Panc1 (cell line): ENCODE measurements at regions not wholly inside any gene's neighbourhood (a gene's known extent, or its start where the extent isn't known, plus 50 kb on each side); places are given as distances from the start of the nearest gene placed in this dataset.

Source experiments
- ATAC-seq: fragments of 200-7000 bp; cut with Tn5 transposase; 2 replicates; pipeline ENCODE4 v1.9.1; 2020; ENCODE audit warnings: mild to moderate bottlenecking, moderate library complexity
- BruUV-seq: library from RNA; stranded (reverse); fragments of 400-500 nt; replicated peaks from 2 replicates; lab custom pipeline; 2021; lab: Mats Ljungman, UMichigan
- CTCF ChIA-PET: fragments of 300-600 bp; sonication (Branson Sonifier 250); formaldehyde crosslinking; loops from one replicate; lab custom pipeline; 2022; ENCODE audit warnings: antibody characterized with exemption; lab: Charles Lee
- POLR2A ChIA-PET: fragments of 300-600 bp; sonication (Branson Sonifier 250); formaldehyde crosslinking; loops from one replicate; lab custom pipeline; 2022; ENCODE audit warnings: antibody characterized with exemption; lab: Charles Lee
- DNase-seq: peaks from one replicate; pipeline ENCODE4 v3.0.0-alpha.2; 2010; ENCODE audit warnings: low read depth, low spot score
- H3K27ac ChIP-seq: 2 replicates; pipeline ENCODE4 v1.5.1; 2011; ENCODE audit warnings: mild to moderate bottlenecking, low read length, inconsistent platforms
- H3K27me3 ChIP-seq: fragments of 200-500 bp; sonication (Bioruptor generic); 2 replicates; pipeline ENCODE4 v1.6.0; 2014; ENCODE audit warnings: low read length, inconsistent platforms; ENCODE audit not compliant: control insufficient read depth, insufficient read depth
- H3K36me3 ChIP-seq: fragments of 200-500 bp; sonication (Bioruptor generic); 2 replicates; pipeline ENCODE4 v1.5.1; 2014; ENCODE audit warnings: inconsistent platforms, mild to moderate bottlenecking, low read length, moderate library complexity; ENCODE audit not compliant: control insufficient read depth, insufficient read depth
- H3K4me1 ChIP-seq: 2 replicates; pipeline ENCODE4 v1.5.1; 2011; ENCODE audit warnings: inconsistent platforms, mild to moderate bottlenecking, low read length, moderate library complexity; ENCODE audit not compliant: control insufficient read depth, insufficient read depth
- H3K4me3 ChIP-seq, 2 experiments: 2 replicates each; pipeline ENCODE4 v1.5.1; 2011 to 2012; ENCODE audit warnings: low read depth in 2 of 2, low read length in 2 of 2, mild to moderate bottlenecking in 2 of 2, inconsistent platforms in 1 of 2, moderate library complexity in 1 of 2
- H3K9me3 ChIP-seq: fragments of 200-500 bp; sonication (Bioruptor generic); 2 replicates; pipeline ENCODE4 v1.5.1; 2014; ENCODE audit warnings: low read depth, mild to moderate bottlenecking, inconsistent platforms, low read length, moderate library complexity; ENCODE audit not compliant: control insufficient read depth, insufficient read depth
- CTCF ChIP-seq: fragments of 450-650 bp; IDR thresholded peaks from 2 replicates; pipeline ENCODE4 v1.5.1; 2017; ENCODE audit warnings: mild to moderate bottlenecking
- POLR2AphosphoS5 ChIP-seq: IDR thresholded peaks from 2 replicates; pipeline ENCODE4 v1.6.1; 2012; ENCODE audit warnings: mild to moderate bottlenecking, low read depth, low read length, moderate library complexity
- REST ChIP-seq, 2 experiments: IDR thresholded peaks; 2 replicates each; pipeline ENCODE4 v1.6.1; 2011 to 2012; ENCODE audit warnings: low read depth in 2 of 2, control low read depth in 1 of 2, low read length in 1 of 2, mild to moderate bottlenecking in 1 of 2, moderate library complexity in 1 of 2; ENCODE audit not compliant: insufficient read depth in 1 of 2
- SIN3A ChIP-seq: IDR thresholded peaks from 2 replicates; pipeline ENCODE4 v1.6.1; 2012; ENCODE audit warnings: low read depth, mild to moderate bottlenecking, low read length, moderate library complexity, borderline replicate concordance; ENCODE audit not compliant: insufficient read depth
- TCF7L2 ChIP-seq: IDR thresholded peaks from 2 replicates; pipeline ENCODE4 v1.6.1; 2011; ENCODE audit warnings: mild to moderate bottlenecking, low read depth, low read length, inconsistent platforms
- in situ Hi-C: cut with HindIII; loops from 2 replicates; pipeline ENCODE4 v1.10.0; 2016; ENCODE audit warnings: low sequenced_read_pairs, low pct_unique_long_range_greater_than_20kb
- intact Hi-C: fragments of 100-400 bp; cut with micrococcal nuclease; formaldehyde crosslinking; loops from one replicate; pipeline ENCODE4 v1.10.0; 2022; ENCODE audit not compliant: unreplicated experiment

GRCh38 chr4:114401483-114401882, 197.1 kb upstream of the UGT8 start:
- in situ Hi-C loops, result no loop called here
- DNase-seq (no peak), ATAC-seq (no peak)
- ChIA-PET CTCF (no interaction called here), POLR2A (no interaction called here)
- H3K27me3 ChIP-seq, result no peaks in the 10 kb centered on the region
- no peak for TF ChIP-seq POLR2AphosphoS5
- TF ChIP-seq CTCF, result no peak
- no peak for TF ChIP-seq TCF7L2
- no peaks in the 10 kb centered on the region for H3K4me1 ChIP-seq
- intact Hi-C loops, result no loop called here
- no peaks in the 10 kb centered on the region for H3K9me3 ChIP-seq
- no peak overlapping the region for H3K4me3 ChIP-seq
- H3K27ac ChIP-seq, result no peak overlapping the region
- BruUV-seq, result no TSS peak
- H3K36me3 ChIP-seq, result no peaks in the 10 kb centered on the region

GRCh38 chr4:114417214-114417613, 181.4 kb upstream of the UGT8 start:
- no TSS peak for BruUV-seq
- H3K4me1 ChIP-seq, result no peaks in the 10 kb centered on the region
- no peaks in the 10 kb centered on the region for H3K27me3 ChIP-seq
- TF ChIP-seq CTCF (peak; percentile 6; the same call in 1 of the 2 replicates), TCF7L2 (no peak)
- in situ Hi-C loops, result no loop called here
- POLR2A ChIA-PET, result no interaction called here
- intact Hi-C loops, result no loop called here
- H3K4me3 ChIP-seq, result no peak overlapping the region
- no peak overlapping the region for H3K27ac ChIP-seq
- DNase-seq (no peak), ATAC-seq (no peak)
- no peaks in the 10 kb centered on the region for H3K36me3 ChIP-seq
- CTCF ChIA-PET, result no interaction called here
- H3K9me3 ChIP-seq, result no peaks in the 10 kb centered on the region

- in situ Hi-C loops, result no loop called here
- TF ChIP-seq TCF7L2 (no peak), SIN3A (no peak), REST (IDR thresholded peaks at IDR 0.05; ENCODE audit: insufficient read depth in 1 of 2, low read depth in 2 of 2, low read length in 1 of 2) (no peak), POLR2AphosphoS5 (no peak), CTCF (no peak)
- Histone ChIP-seq H3K4me1 (no peaks in the 10 kb centered on the region), H3K9me3 (no peaks in the 10 kb centered on the region), H3K27ac (no peak overlapping the region), H3K27me3 (no peaks in the 10 kb centered on the region), H3K36me3 (no peaks in the 10 kb centered on the region), H3K4me3 (no peak overlapping the region)
- no TSS peak for BruUV-seq
- POLR2A ChIA-PET, result no interaction called here
- intact Hi-C loops, result no loop called here
- DNase-seq (no peak), ATAC-seq (no peak)
- CTCF ChIA-PET, result no interaction called here
Observed at GRCh38 chr4:114420069-114420468, 178.5 kb upstream of the UGT8 start.
